MM.1S (cell line): ENCODE measurements at regions not wholly inside any gene's neighbourhood (a gene's known extent, or its start where the extent isn't known, plus 50 kb on each side); places are given as distances from the start of the nearest gene placed in this dataset.

Experiments
- DNase-seq: peaks from one replicate; pipeline ENCODE4 v3.0.0-alpha.2; 2015
- H2AFZ ChIP-seq: fragments of 300-600 bp; sonication (generic); 2 replicates; pipeline ENCODE4 v1.6.0; 2016; ENCODE audit warnings: antibody characterized with exemption, low read length
- H3F3A ChIP-seq: fragments of 300-600 bp; sonication (generic); 2 replicates; pipeline ENCODE4 v1.6.1; 2016; ENCODE audit warnings: mild to moderate bottlenecking, antibody characterized with exemption, low read length, moderate library complexity, mixed read lengths; ENCODE audit not compliant: insufficient read depth
- H3K27ac ChIP-seq: fragments of 300-600 bp; sonication (generic); 2 replicates; pipeline ENCODE4 v1.5.1; 2016; ENCODE audit warnings: mild to moderate bottlenecking, low read length
- H3K27me3 ChIP-seq: fragments of 300-600 bp; sonication (generic); replicated peaks from 2 replicates; pipeline ENCODE4 v1.6.0; 2016; ENCODE audit warnings: low read length; ENCODE audit not compliant: insufficient read depth
- H3K36me3 ChIP-seq: fragments of 300-600 bp; sonication (generic); replicated peaks from 2 replicates; pipeline ENCODE4 v1.6.1; 2016; ENCODE audit warnings: mild to moderate bottlenecking, low read length, mixed read lengths; ENCODE audit not compliant: insufficient read depth
- H3K4me1 ChIP-seq: fragments of 300-600 bp; sonication (generic); 2 replicates; pipeline ENCODE4 v1.6.1; 2016; ENCODE audit warnings: low read length, mixed read lengths
- H3K4me2 ChIP-seq: fragments of 300-600 bp; sonication (generic); 2 replicates; pipeline ENCODE4 v1.6.0; 2016; ENCODE audit warnings: low read depth, low read length
- H3K4me3 ChIP-seq: fragments of 300-600 bp; sonication (generic); 2 replicates; pipeline ENCODE4 v1.5.1; 2016; ENCODE audit warnings: low read length, mixed read lengths
- H3K79me2 ChIP-seq: fragments of 300-600 bp; sonication (generic); 2 replicates; pipeline ENCODE4 v1.6.1; 2016; ENCODE audit warnings: mixed run types, low read length, mixed read lengths
- H3K9ac ChIP-seq: fragments of 300-600 bp; sonication (generic); 2 replicates; pipeline ENCODE4 v1.6.1; 2016; ENCODE audit warnings: low read length, mixed read lengths
- H3K9me2 ChIP-seq: fragments of 300-600 bp; sonication (generic); replicated peaks from 2 replicates; pipeline ENCODE4 v1.6.1; 2016; ENCODE audit warnings: mild to moderate bottlenecking, low read length, mixed read lengths; ENCODE audit not compliant: insufficient read depth
- H3K9me3 ChIP-seq: fragments of 300-600 bp; sonication (generic); replicated peaks from 2 replicates; pipeline ENCODE4 v1.6.1; 2016; ENCODE audit warnings: mild to moderate bottlenecking, low read length, mixed read lengths; ENCODE audit not compliant: insufficient read depth
- H4K20me1 ChIP-seq: fragments of 300-600 bp; sonication (generic); 2 replicates; pipeline ENCODE4 v1.6.1; 2016; ENCODE audit warnings: mild to moderate bottlenecking, low read length, moderate library complexity, mixed read lengths; ENCODE audit not compliant: insufficient read depth
- EZH2 ChIP-seq: fragments of 300-600 bp; sonication (generic); optimal IDR thresholded peaks from 2 replicates; pipeline ENCODE3; 2017; ENCODE audit warnings: low read depth, mild to moderate bottlenecking, antibody characterized with exemption, low read length, mixed read lengths
- EZH2phosphoT487 ChIP-seq: fragments of 300-600 bp; sonication (generic); IDR thresholded peaks from 2 replicates; pipeline ENCODE4 v1.6.1; 2018; ENCODE audit warnings: antibody characterized with exemption, low read length
- TF ChIP-seq, protein P1 (sequence below): fragments of 300-600 bp; sonication (generic); IDR thresholded peaks from 2 replicates; pipeline ENCODE4 v1.5.1; 2016; ENCODE audit warnings: antibody characterized with exemption, low read length, mixed read lengths

DNA sequence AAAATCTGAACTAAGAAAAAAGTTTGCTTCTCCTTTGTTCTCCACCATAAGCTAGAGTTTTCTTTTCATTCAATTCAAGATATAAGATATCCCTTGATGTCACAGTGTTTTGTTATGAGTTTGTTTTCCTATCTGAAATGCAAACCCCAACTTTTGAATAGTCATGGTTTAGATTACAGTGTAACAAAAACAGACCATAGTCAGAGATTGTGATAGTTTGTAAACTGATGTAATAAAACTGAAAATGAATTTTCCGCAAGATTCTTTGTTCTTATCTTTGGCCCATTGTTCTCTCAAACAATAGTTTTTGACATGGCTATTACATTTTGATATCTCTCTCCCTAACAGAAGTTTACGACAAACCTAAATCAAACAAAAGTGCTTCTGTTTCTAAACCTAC is 121.7 kb upstream of the GADL1 start:
- Histone ChIP-seq H3K9ac (no peak overlapping the region), H3K9me3 (no peaks in the 10 kb centered on the region), H3K27me3 (no peaks in the 10 kb centered on the region), H4K20me1 (no peaks in the 10 kb centered on the region), H3K27ac (no peak overlapping the region), H3F3A (no peaks in the 10 kb centered on the region), H3K9me2 (no peaks in the 10 kb centered on the region), H3K4me3 (no peak overlapping the region), H3K79me2 (no peaks in the 10 kb centered on the region), H3K4me1 (no peaks in the 10 kb centered on the region), H3K4me2 (no peak overlapping the region), H2AFZ (no peak overlapping the region), H3K36me3 (no peaks in the 10 kb centered on the region)
- no peak for DNase-seq
- TF ChIP-seq, protein P1, sequence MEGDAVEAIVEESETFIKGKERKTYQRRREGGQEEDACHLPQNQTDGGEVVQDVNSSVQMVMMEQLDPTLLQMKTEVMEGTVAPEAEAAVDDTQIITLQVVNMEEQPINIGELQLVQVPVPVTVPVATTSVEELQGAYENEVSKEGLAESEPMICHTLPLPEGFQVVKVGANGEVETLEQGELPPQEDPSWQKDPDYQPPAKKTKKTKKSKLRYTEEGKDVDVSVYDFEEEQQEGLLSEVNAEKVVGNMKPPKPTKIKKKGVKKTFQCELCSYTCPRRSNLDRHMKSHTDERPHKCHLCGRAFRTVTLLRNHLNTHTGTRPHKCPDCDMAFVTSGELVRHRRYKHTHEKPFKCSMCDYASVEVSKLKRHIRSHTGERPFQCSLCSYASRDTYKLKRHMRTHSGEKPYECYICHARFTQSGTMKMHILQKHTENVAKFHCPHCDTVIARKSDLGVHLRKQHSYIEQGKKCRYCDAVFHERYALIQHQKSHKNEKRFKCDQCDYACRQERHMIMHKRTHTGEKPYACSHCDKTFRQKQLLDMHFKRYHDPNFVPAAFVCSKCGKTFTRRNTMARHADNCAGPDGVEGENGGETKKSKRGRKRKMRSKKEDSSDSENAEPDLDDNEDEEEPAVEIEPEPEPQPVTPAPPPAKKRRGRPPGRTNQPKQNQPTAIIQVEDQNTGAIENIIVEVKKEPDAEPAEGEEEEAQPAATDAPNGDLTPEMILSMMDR: no peak
- TF ChIP-seq EZH2 (no peak), EZH2phosphoT487 (no peak)

DNA sequence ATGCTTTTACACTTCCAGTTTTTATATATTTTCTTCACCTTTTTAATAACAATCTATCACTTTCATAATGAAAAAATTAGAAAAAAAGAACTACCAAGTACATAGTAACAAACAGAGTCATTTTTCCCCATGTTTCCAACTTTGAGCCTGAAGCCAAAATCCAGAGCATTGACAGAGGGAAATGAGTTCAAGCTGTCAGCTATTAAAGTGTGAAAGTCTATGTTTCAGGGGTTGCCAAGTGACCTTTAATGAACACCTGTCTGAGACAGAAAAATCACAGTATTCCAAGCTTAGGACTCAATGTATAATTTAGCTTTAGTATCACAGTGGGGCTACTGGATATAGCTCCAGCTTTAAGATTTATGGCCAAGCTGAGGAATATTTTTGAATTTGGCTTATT is 128.3 kb upstream of the GADL1 start:
- Histone ChIP-seq H3K4me3 (no peak overlapping the region), H3F3A (no peaks in the 10 kb centered on the region), H3K79me2 (no peaks in the 10 kb centered on the region), H3K4me2 (no peak overlapping the region), H4K20me1 (no peaks in the 10 kb centered on the region), H3K27me3 (no peaks in the 10 kb centered on the region), H3K9ac (no peak overlapping the region), H3K36me3 (no peaks in the 10 kb centered on the region), H3K9me2 (no peaks in the 10 kb centered on the region), H3K27ac (no peak overlapping the region), H2AFZ (no peak overlapping the region), H3K9me3 (no peaks in the 10 kb centered on the region), H3K4me1 (no peaks in the 10 kb centered on the region)
- TF ChIP-seq, protein P1: no peak
- TF ChIP-seq EZH2phosphoT487: no peak
- no peak for TF ChIP-seq EZH2
- DNase-seq: no peak

DNA sequence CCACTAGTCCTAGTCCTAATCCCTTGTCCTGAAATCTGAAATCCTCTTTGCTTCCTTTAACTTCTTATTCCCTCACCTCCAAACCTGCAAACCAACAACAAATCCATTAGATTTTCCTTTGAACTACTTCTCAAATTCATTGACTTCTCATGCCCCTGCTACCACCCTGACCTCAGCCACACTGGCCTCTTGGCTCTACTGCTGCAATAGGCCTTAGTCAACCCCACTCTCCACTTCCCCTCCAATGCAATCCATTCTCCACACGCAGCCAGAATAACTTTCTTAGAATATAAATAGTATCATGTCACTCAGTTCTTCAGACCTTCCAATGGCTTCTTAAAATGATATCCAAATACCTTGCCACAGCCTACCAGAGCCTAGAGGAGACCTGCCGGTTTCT is 131.1 kb upstream of the GADL1 start:
- H3K27me3 ChIP-seq: no peaks in the 10 kb centered on the region
- no peak overlapping the region for H3K27ac ChIP-seq
- no peaks in the 10 kb centered on the region for H3K36me3 ChIP-seq
- no peak overlapping the region for H2AFZ ChIP-seq
- DNase-seq: no peak
- no peaks in the 10 kb centered on the region for H4K20me1 ChIP-seq
- no peak for TF ChIP-seq EZH2
- no peak for TF ChIP-seq EZH2phosphoT487
- TF ChIP-seq, protein P1: no peak
- H3K4me2 ChIP-seq: no peak overlapping the region
- no peaks in the 10 kb centered on the region for H3F3A ChIP-seq
- no peak overlapping the region for H3K9ac ChIP-seq
- H3K9me3 ChIP-seq: no peaks in the 10 kb centered on the region
- no peaks in the 10 kb centered on the region for H3K79me2 ChIP-seq
- no peaks in the 10 kb centered on the region for H3K9me2 ChIP-seq
- H3K4me3 ChIP-seq: no peak overlapping the region
- no peaks in the 10 kb centered on the region for H3K4me1 ChIP-seq
